H9 (cell line): ENCODE measurements at regions not wholly inside any gene's neighbourhood (a gene's known extent, or its start where the extent isn't known, plus 50 kb on each side); places are given as distances from the start of the nearest gene placed in this dataset.

ENCODE experiments used
- DNase-seq: peaks from one replicate; pipeline ENCODE4 v3.0.0-alpha.2; 2017
- H2AFZ ChIP-seq: one replicate; pipeline ENCODE4 v1.6.1; 2013; ENCODE audit warnings: mild to moderate bottlenecking, low read length, control low read depth, moderate library complexity
- H2AK5ac ChIP-seq: 2 replicates; pipeline ENCODE4 v1.6.1; 2013; ENCODE audit warnings: low read length, control low read depth, mixed read lengths; ENCODE audit not compliant: insufficient read length
- H2BK120ac ChIP-seq: one replicate; pipeline ENCODE4 v1.6.1; 2013; ENCODE audit warnings: low read depth, mild to moderate bottlenecking, low read length, control low read depth, inconsistent platforms; ENCODE audit not compliant: poor library complexity, severe bottlenecking
- H2BK12ac ChIP-seq: 2 replicates; pipeline ENCODE4 v1.6.1; 2013; ENCODE audit warnings: low read length, control low read depth, mixed read lengths, low read depth; ENCODE audit not compliant: insufficient read length
- H2BK15ac ChIP-seq: 2 replicates; pipeline ENCODE4 v1.6.1; 2013; ENCODE audit warnings: low read depth, low read length, control low read depth
- H2BK20ac ChIP-seq: one replicate; pipeline ENCODE4 v1.6.1; 2013; ENCODE audit warnings: low read depth, mild to moderate bottlenecking, low read length, control low read depth, inconsistent platforms; ENCODE audit not compliant: poor library complexity, severe bottlenecking
- H2BK5ac ChIP-seq: 2 replicates; pipeline ENCODE4 v1.6.1; 2013; ENCODE audit warnings: low read length, control low read depth, mixed read lengths; ENCODE audit not compliant: insufficient read length
- H3K14ac ChIP-seq: 2 replicates; pipeline ENCODE4 v1.6.1; 2013; ENCODE audit warnings: low read length, control low read depth; ENCODE audit not compliant: insufficient read depth
- H3K18ac ChIP-seq: 2 replicates; pipeline ENCODE4 v1.6.1; 2013; ENCODE audit warnings: low read depth, mild to moderate bottlenecking, mixed read lengths, low read length, control low read depth; ENCODE audit not compliant: insufficient read length
- H3K23ac ChIP-seq: 2 replicates; pipeline ENCODE4 v1.6.1; 2013; ENCODE audit warnings: low read length, control low read depth, mixed read lengths, low read depth; ENCODE audit not compliant: insufficient read length
- H3K23me2 ChIP-seq: 2 replicates; pipeline ENCODE4 v1.6.1; 2013; ENCODE audit warnings: low read depth, mild to moderate bottlenecking, mixed read lengths, low read length, control low read depth; ENCODE audit not compliant: insufficient read length, poor library complexity, severe bottlenecking
- H3K27ac ChIP-seq: 2 replicates; pipeline ENCODE4 v1.5.1; 2013; ENCODE audit warnings: low read length, control low read depth, mixed read lengths, low read depth; ENCODE audit not compliant: insufficient read length
- H3K27me3 ChIP-seq: 2 replicates; pipeline ENCODE4 v1.6.1; 2013; ENCODE audit warnings: low read length, control low read depth, inconsistent platforms; ENCODE audit not compliant: insufficient read depth
- H3K4ac ChIP-seq: 2 replicates; pipeline ENCODE4 v1.6.1; 2013; ENCODE audit warnings: low read depth, mild to moderate bottlenecking, control low read depth, inconsistent platforms, low read length, moderate library complexity
- H3K4me1 ChIP-seq: 2 replicates; pipeline ENCODE4 v1.6.1; 2013; ENCODE audit warnings: low read length, control low read depth, inconsistent platforms; ENCODE audit not compliant: insufficient read depth
- H3K4me2 ChIP-seq: 2 replicates; pipeline ENCODE4 v1.6.1; 2013; ENCODE audit warnings: low read length, control low read depth, mixed read lengths; ENCODE audit not compliant: insufficient read length, insufficient read depth
- H3K56ac ChIP-seq: 2 replicates; pipeline ENCODE4 v1.6.1; 2013; ENCODE audit warnings: low read depth, mild to moderate bottlenecking, mixed read lengths, low read length, control low read depth; ENCODE audit not compliant: insufficient read length
- H3K79me1 ChIP-seq: 2 replicates; pipeline ENCODE4 v1.6.1; 2013; ENCODE audit warnings: low read depth, mild to moderate bottlenecking, moderate library complexity, low read length, control low read depth, inconsistent platforms; ENCODE audit not compliant: insufficient read depth, poor library complexity, severe bottlenecking
- H3K79me2 ChIP-seq: 2 replicates; pipeline ENCODE4 v1.6.1; 2013; ENCODE audit warnings: low read length, control low read depth, inconsistent platforms; ENCODE audit not compliant: insufficient read depth
- H3K9ac ChIP-seq: 2 replicates; pipeline ENCODE4 v1.6.1; 2013; ENCODE audit warnings: low read length, control low read depth, mixed read lengths; ENCODE audit not compliant: insufficient read length; ENCODE audit errors: extremely low read depth
- H3K9me3 ChIP-seq: one replicate; pipeline ENCODE4 v1.6.1; 2013; ENCODE audit warnings: low read depth, low read length, inconsistent platforms; ENCODE audit not compliant: control insufficient read depth
- H3T11ph ChIP-seq: one replicate; pipeline ENCODE4 v1.6.1; 2013; ENCODE audit warnings: mild to moderate bottlenecking, low read length, control low read depth, inconsistent platforms
- H4K20me1 ChIP-seq: one replicate; pipeline ENCODE4 v1.6.1; 2013; ENCODE audit not compliant: control insufficient read depth, insufficient read length, insufficient read depth
- H4K5ac ChIP-seq: 2 replicates; pipeline ENCODE4 v1.6.1; 2013; ENCODE audit warnings: low read depth, mild to moderate bottlenecking, mixed read lengths, low read length, control low read depth; ENCODE audit not compliant: insufficient read length
- H4K8ac ChIP-seq: replicated peaks from 2 replicates; pipeline ENCODE4 v1.6.1; 2013; ENCODE audit warnings: low read length, control low read depth, mixed read lengths, low read depth; ENCODE audit not compliant: insufficient read length
- H4K91ac ChIP-seq: 2 replicates; pipeline ENCODE4 v1.6.1; 2013; ENCODE audit warnings: low read depth, mild to moderate bottlenecking, moderate library complexity, mixed read lengths, low read length, control low read depth; ENCODE audit not compliant: insufficient read length
- H3K27ac Mint-ChIP-seq, 3 experiments: 2 replicates in 2 of 3; 3 replicates in 1 of 3; pipeline ENCODE4 v1.8.0; 2020 to 2021; ENCODE audit warnings: mixed read lengths in 3 of 3, mild to moderate bottlenecking in 1 of 3, moderate library complexity in 1 of 3
- H3K27me3 Mint-ChIP-seq: 2 replicates; pipeline ENCODE4 v1.8.0; 2021; ENCODE audit warnings: low read depth, mild to moderate bottlenecking, moderate library complexity, mixed read lengths
- H3K36me3 Mint-ChIP-seq, 3 experiments: 2 replicates in 2 of 3; 3 replicates in 1 of 3; pipeline ENCODE4 v1.8.0; 2020 to 2021; ENCODE audit warnings: low read depth in 3 of 3, mixed read lengths in 3 of 3; ENCODE audit not compliant: insufficient read depth in 1 of 3
- H3K4me1 Mint-ChIP-seq, 2 experiments: 2 replicates each; pipeline ENCODE4 v1.8.0; 2020; ENCODE audit warnings: mixed read lengths in 2 of 2
- H3K4me3 Mint-ChIP-seq, 2 experiments: 2 replicates in 1 of 2; 3 replicates in 1 of 2; pipeline ENCODE4 v1.8.0; 2020 to 2021; ENCODE audit warnings: mild to moderate bottlenecking in 2 of 2, mixed read lengths in 2 of 2, moderate library complexity in 1 of 2
- H3K9me3 Mint-ChIP-seq, 2 experiments: 2 replicates in 1 of 2; 3 replicates in 1 of 2; pipeline ENCODE4 v1.8.0; 2020; ENCODE audit warnings: mild to moderate bottlenecking in 2 of 2, mixed read lengths in 2 of 2, moderate library complexity in 1 of 2
- CTCF ChIP-seq: fragments of 200-600 bp; sonication (generic); conservative IDR thresholded peaks from 3 replicates; pipeline ENCODE4 v1.8.0; 2021; ENCODE audit warnings: antibody characterized with exemption, mild to moderate bottlenecking
- WGBS: extraction: QIAGEN DNeasy Blood & Tissue Kit; methylation state at CpG from one replicate; pipeline ENCODE4 v1.1.7; 2013; ENCODE audit warnings: missing lambda C conversion rate, low lambda C conversion rate, mixed read lengths; ENCODE audit not compliant: insufficient read length; ENCODE audit errors: extremely low coverage; 5-methylcytosine and 5-hydroxymethylcytosine counted together

GRCh38 chr12:18818579-18819268 lies 80.8 kb downstream of the CAPZA3 start:
- Mint-ChIP-seq H3K4me3 (no peak overlapping the region), H3K36me3 (no peaks in the 10 kb centered on the region)
- no peak overlapping the region for H2BK15ac ChIP-seq

More at GRCh38 chr12:18818579-18819268, 80.8 kb downstream of the CAPZA3 start:
- no peaks in the 10 kb centered on the region for H3K27me3 Mint-ChIP-seq
- H2BK120ac ChIP-seq: no peak overlapping the region
- no peaks in the 10 kb centered on the region for H3K4me1 Mint-ChIP-seq
- H3K9me3 Mint-ChIP-seq: no peaks in the 10 kb centered on the region
- DNase-seq: no peak
- H3K27ac ChIP-seq: no peak overlapping the region
- H3K14ac ChIP-seq: no peak overlapping the region
- no peaks in the 10 kb centered on the region for H3K9me3 ChIP-seq
- no peak overlapping the region for H3K27ac Mint-ChIP-seq
- no peak overlapping the region for H4K91ac ChIP-seq
- H2BK5ac ChIP-seq: no peak overlapping the region
- H3K4ac ChIP-seq: no peak overlapping the region
- TF ChIP-seq CTCF: no peak
- H4K5ac ChIP-seq: no peak overlapping the region
- H2AFZ ChIP-seq: no peak overlapping the region
- H3K23ac ChIP-seq: no peak overlapping the region
- 100% methylated on average over 1 of the region's 6 CpGs for WGBS
- H4K8ac ChIP-seq: no peak overlapping the region
- no peaks in the 10 kb centered on the region for H3K4me1 ChIP-seq
- H3K9ac ChIP-seq: no peak overlapping the region
- no peak overlapping the region for H3T11ph ChIP-seq
- no peaks in the 10 kb centered on the region for H3K79me2 ChIP-seq
- H2BK20ac ChIP-seq: no peak overlapping the region
- no peak overlapping the region for H2BK12ac ChIP-seq
- no peaks in the 10 kb centered on the region for H4K20me1 ChIP-seq
- H2AK5ac ChIP-seq: no peak overlapping the region
- no peaks in the 10 kb centered on the region for H3K23me2 ChIP-seq
- no peak overlapping the region for H3K4me2 ChIP-seq
- no peak overlapping the region for H3K56ac ChIP-seq
- H3K18ac ChIP-seq: no peak overlapping the region
- H3K27me3 ChIP-seq: no peaks in the 10 kb centered on the region
- H3K79me1 ChIP-seq: no peaks in the 10 kb centered on the region
